ENCODE measurements at regions not wholly inside any gene's neighbourhood (a gene's known extent, or its start where the extent isn't known, plus 50 kb on each side); places are given as distances from the start of the nearest gene placed in this dataset.

DNA sequence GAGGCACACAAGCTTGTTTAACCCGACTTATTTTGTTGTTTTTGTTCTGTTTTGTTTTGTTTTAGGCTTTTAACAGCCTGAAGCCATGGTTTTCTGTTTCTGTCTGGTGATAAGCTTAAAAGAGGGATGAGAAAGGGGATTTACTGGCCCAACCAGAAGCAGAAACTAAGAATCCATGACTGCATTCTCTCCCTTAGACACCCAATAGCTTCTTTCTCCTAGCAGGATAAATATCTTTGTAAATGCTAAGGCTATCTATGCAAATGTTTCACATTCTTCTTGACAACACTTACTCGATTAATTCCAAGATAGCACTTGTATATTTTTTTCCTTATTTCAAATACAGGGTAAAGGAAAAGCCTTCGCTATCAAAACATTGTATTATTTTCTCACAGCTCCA lies 53.7 kb upstream of the SMAD1 start:
- no peak for TF ChIP-seq POLR2A (IDR thresholded peaks at IDR 0.05)
- TF ChIP-seq, protein P1, sequence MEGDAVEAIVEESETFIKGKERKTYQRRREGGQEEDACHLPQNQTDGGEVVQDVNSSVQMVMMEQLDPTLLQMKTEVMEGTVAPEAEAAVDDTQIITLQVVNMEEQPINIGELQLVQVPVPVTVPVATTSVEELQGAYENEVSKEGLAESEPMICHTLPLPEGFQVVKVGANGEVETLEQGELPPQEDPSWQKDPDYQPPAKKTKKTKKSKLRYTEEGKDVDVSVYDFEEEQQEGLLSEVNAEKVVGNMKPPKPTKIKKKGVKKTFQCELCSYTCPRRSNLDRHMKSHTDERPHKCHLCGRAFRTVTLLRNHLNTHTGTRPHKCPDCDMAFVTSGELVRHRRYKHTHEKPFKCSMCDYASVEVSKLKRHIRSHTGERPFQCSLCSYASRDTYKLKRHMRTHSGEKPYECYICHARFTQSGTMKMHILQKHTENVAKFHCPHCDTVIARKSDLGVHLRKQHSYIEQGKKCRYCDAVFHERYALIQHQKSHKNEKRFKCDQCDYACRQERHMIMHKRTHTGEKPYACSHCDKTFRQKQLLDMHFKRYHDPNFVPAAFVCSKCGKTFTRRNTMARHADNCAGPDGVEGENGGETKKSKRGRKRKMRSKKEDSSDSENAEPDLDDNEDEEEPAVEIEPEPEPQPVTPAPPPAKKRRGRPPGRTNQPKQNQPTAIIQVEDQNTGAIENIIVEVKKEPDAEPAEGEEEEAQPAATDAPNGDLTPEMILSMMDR (IDR thresholded peaks at IDR 0.05), result no peak

Data from heart left ventricle (tissue), 13 donors.